ENCODE measurements at regions not wholly inside any gene's neighbourhood (a gene's known extent, or its start where the extent isn't known, plus 50 kb on each side); places are given as distances from the start of the nearest gene placed in this dataset.
A peak's percentile ranks its signal among the peaks of the same experiment; 100 is the strongest.

- H3K9me3 ChIP-seq (ENCODE audit: insufficient read depth, low read depth, low read length) = no peaks in the 10 kb centered on the region
- no peaks in the 10 kb centered on the region for H3K79me2 ChIP-seq (ENCODE audit: insufficient read depth, low read length)
- H3K36me3 Mint-ChIP-seq (ENCODE audit: low read depth, unreplicated experiment) = no peaks in the 10 kb centered on the region
- no peaks in the 10 kb centered on the region for H3K27me3 ChIP-seq (ENCODE audit: insufficient read depth, low read length)
- H3K4me1 ChIP-seq (ENCODE audit: insufficient read depth, low read length) = no peaks in the 10 kb centered on the region
- no peak overlapping the region for H3K4me2 ChIP-seq (ENCODE audit: low read length)
- FAIRE-seq (no peak), DNase-seq (ENCODE audit: low read depth) (no peak)
- H3K27ac ChIP-seq (ENCODE audit: low read depth, low read length) = no peak overlapping the region
- H3K9me3 Mint-ChIP-seq (ENCODE audit: unreplicated experiment) = peaks cover 2% of the 10 kb centered on the region
- H3K4me1 Mint-ChIP-seq (ENCODE audit: low read depth, unreplicated experiment) = no peaks in the 10 kb centered on the region
- no peak for TF ChIP-seq EZH2 (IDR thresholded peaks at IDR 0.05; ENCODE audit: insufficient read depth, low read length)
- no peak for TF ChIP-seq CTCF (IDR thresholded peaks at IDR 0.05; ENCODE audit: insufficient read depth, low read depth, low read length)
- H3K4me3 Mint-ChIP-seq (ENCODE audit: unreplicated experiment) = no peak overlapping the region
- no peak overlapping the region for H2AFZ ChIP-seq (ENCODE audit: low read depth, low read length)
- no peaks in the 10 kb centered on the region for H4K20me1 ChIP-seq (ENCODE audit: insufficient read depth, low read length)
- H3K9ac ChIP-seq (ENCODE audit: low read length) = no peak overlapping the region
- H3K27ac Mint-ChIP-seq (ENCODE audit: unreplicated experiment) = no peak overlapping the region
- H3K36me3 ChIP-seq (ENCODE audit: insufficient read depth, low read length) = no peaks in the 10 kb centered on the region
- no peak overlapping the region for H3K4me3 ChIP-seq (ENCODE audit: insufficient read depth, low read depth, low read length)
- peaks cover 4% of the 10 kb centered on the region for H3K27me3 Mint-ChIP-seq (ENCODE audit: low read depth, unreplicated experiment)
Observed at GRCh38 chr11:27830206-27830605, 130.0 kb upstream of the BDNF start.

- no peak overlapping the region for H3K27ac ChIP-seq (ENCODE audit: low read depth, low read length)
- H3K4me2 ChIP-seq (ENCODE audit: low read length) = no peak overlapping the region
- TF ChIP-seq CTCF (IDR thresholded peaks at IDR 0.05; ENCODE audit: insufficient read depth, low read depth, low read length) (no peak), EZH2 (IDR thresholded peaks at IDR 0.05; ENCODE audit: insufficient read depth, low read length) (no peak)
- H2AFZ ChIP-seq (ENCODE audit: low read depth, low read length) = no peak overlapping the region
- Mint-ChIP-seq H3K4me3 (ENCODE audit: unreplicated experiment) (no peak overlapping the region), H3K4me1 (ENCODE audit: low read depth, unreplicated experiment) (no peaks in the 10 kb centered on the region), H3K27ac (ENCODE audit: unreplicated experiment) (no peak overlapping the region), H3K36me3 (ENCODE audit: low read depth, unreplicated experiment) (no peaks in the 10 kb centered on the region), H3K27me3 (ENCODE audit: low read depth, unreplicated experiment) (peaks cover 7% of the 10 kb centered on the region), H3K9me3 (ENCODE audit: unreplicated experiment) (no peaks in the 10 kb centered on the region)
- no peak overlapping the region for H3K9ac ChIP-seq (ENCODE audit: low read length)
- H3K4me3 ChIP-seq (ENCODE audit: insufficient read depth, low read depth, low read length) = no peak overlapping the region
- no peaks in the 10 kb centered on the region for H3K9me3 ChIP-seq (ENCODE audit: insufficient read depth, low read depth, low read length)
- H4K20me1 ChIP-seq (ENCODE audit: insufficient read depth, low read length) = no peaks in the 10 kb centered on the region
- DNase-seq (ENCODE audit: low read depth) (peak; percentile 18), FAIRE-seq (no peak)
- H3K4me1 ChIP-seq (ENCODE audit: insufficient read depth, low read length) = no peaks in the 10 kb centered on the region
- no peaks in the 10 kb centered on the region for H3K36me3 ChIP-seq (ENCODE audit: insufficient read depth, low read length)
- H3K79me2 ChIP-seq (ENCODE audit: insufficient read depth, low read length) = no peaks in the 10 kb centered on the region
- no peaks in the 10 kb centered on the region for H3K27me3 ChIP-seq (ENCODE audit: insufficient read depth, low read length)
Observed at GRCh38 chr11:27820249-27820648, 120.0 kb upstream of the BDNF start.

- peaks cover 9% of the 10 kb centered on the region for H3K4me1 Mint-ChIP-seq (ENCODE audit: low read depth, unreplicated experiment)
- H3K9me3 Mint-ChIP-seq (ENCODE audit: unreplicated experiment) = peaks cover 2% of the 10 kb centered on the region
- no peak overlapping the region for H3K4me3 ChIP-seq (ENCODE audit: insufficient read depth, low read depth, low read length)
- no peak for FAIRE-seq
- no peak overlapping the region for H2AFZ ChIP-seq (ENCODE audit: low read depth, low read length)
- no peak overlapping the region for H3K4me3 Mint-ChIP-seq (ENCODE audit: unreplicated experiment)
- no peaks in the 10 kb centered on the region for H3K79me2 ChIP-seq (ENCODE audit: insufficient read depth, low read length)
- TF ChIP-seq CTCF (IDR thresholded peaks at IDR 0.05; ENCODE audit: insufficient read depth, low read depth, low read length) (no peak), EZH2 (IDR thresholded peaks at IDR 0.05; ENCODE audit: insufficient read depth, low read length) (no peak)
- H3K4me1 ChIP-seq (ENCODE audit: insufficient read depth, low read length) = no peaks in the 10 kb centered on the region
- no peak for DNase-seq (ENCODE audit: low read depth)
- H4K20me1 ChIP-seq (ENCODE audit: insufficient read depth, low read length) = no peaks in the 10 kb centered on the region
- H3K27ac Mint-ChIP-seq (ENCODE audit: unreplicated experiment) = no peak overlapping the region
- no peak overlapping the region for H3K27ac ChIP-seq (ENCODE audit: low read depth, low read length)
- no peaks in the 10 kb centered on the region for H3K36me3 ChIP-seq (ENCODE audit: insufficient read depth, low read length)
- H3K9ac ChIP-seq (ENCODE audit: low read length) = no peak overlapping the region
- no peaks in the 10 kb centered on the region for H3K27me3 ChIP-seq (ENCODE audit: insufficient read depth, low read length)
- peaks cover 6% of the 10 kb centered on the region for H3K27me3 Mint-ChIP-seq (ENCODE audit: low read depth, unreplicated experiment)
- no peaks in the 10 kb centered on the region for H3K36me3 Mint-ChIP-seq (ENCODE audit: low read depth, unreplicated experiment)
- no peaks in the 10 kb centered on the region for H3K9me3 ChIP-seq (ENCODE audit: insufficient read depth, low read depth, low read length)
- H3K4me2 ChIP-seq (ENCODE audit: low read length) = no peak overlapping the region
Observed at GRCh38 chr11:27816197-27816596, 115.9 kb upstream of the BDNF start.

Data from astrocyte (in vitro differentiated cells and primary cell).